GM19467 (cell line): ENCODE measurements at regions not wholly inside any gene's neighbourhood (a gene's known extent, or its start where the extent isn't known, plus 50 kb on each side); places are given as distances from the start of the nearest gene placed in this dataset.
"Not testable (repeated sequence)": the region's sequence is repeated elsewhere in the genome, so short reads cannot be mapped to it uniquely, and the experiment has no call there.

Experiments
- ATAC-seq: cut with Tn5 transposase; IDR thresholded peaks from one replicate; pipeline ENCODE4 v1.9.1; 2021; ENCODE audit warnings: mild to moderate bottlenecking, moderate library complexity; ENCODE audit not compliant: unreplicated experiment

DNA sequence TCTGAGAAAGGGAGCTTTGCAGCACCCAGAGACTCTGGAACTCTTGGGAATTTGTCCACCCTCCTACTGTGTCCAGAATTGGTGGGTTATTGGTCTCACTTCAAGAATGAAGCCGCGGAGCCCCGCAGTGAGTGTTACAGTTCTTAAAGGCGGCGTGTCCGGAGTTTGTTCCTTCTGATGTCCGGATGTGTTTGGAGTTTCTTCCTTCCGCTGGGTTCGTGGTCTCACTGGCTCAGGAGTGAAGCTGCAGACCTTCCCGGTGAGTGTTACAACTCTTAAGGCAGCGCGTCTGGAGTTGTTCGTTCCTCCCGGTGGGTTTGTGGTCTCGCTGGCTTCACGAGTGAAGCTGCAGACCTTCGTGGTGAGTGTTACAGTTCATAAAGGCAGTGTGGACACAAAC is 824.7 kb downstream of the LRRTM4 start:
- not testable (repeated sequence) for ATAC-seq

DNA sequence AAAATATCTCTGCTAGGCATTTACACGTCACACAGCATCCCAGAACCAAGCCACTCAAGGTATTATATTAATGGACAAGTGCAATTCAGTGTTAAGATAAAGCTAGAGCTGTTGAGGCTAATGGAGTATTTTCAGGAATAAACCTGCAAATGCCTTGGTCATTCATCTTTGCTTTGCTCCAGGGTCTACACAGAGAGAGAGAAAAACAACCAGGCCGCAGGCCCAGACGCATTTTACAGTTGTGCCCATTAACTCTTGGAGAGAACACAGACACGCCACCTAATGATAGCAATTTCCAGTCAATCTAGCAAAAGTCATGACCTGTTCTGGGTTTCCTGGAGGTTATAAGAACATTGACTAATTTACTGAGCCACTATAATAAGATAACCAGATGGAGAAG is 829.3 kb downstream of the LRRTM4 start:
- ATAC-seq = no peak

DNA sequence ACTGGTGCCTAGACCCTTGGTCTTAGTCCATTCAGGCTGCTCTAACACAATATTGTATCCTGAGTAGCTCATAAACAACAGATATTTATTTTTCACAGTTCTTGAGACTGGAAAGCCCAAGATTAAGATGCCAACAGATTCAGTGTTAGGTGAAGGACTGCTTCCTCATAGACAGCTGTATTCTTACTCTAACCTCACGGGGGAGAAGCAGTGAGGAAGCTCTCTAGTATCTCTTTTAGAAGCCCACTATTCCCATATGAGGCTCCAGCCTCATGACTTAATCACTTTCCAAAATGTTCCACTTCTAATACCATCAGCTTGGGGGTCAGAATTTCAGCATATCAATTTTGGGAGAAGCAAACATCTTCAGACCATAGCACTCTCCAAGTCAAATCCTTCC is 833.4 kb downstream of the LRRTM4 start:
- ATAC-seq = no peak

DNA sequence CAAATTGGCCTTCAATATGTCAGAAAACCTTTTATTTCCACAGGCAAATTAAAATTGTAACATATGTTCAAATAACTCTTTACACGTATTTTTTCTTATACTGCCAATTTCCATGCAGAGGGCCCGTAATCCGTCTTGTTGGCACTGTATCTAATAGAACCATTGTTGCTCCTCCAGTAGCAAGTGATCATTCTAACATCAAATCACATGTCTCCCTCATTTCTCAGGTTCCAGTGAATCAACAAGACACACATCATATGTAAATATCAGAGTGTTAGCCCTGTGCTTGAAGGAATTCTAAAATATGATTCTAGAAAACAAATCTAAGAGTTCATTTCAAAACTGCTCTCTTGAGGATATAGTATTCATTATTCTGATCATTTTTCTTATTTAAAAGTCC is 834.3 kb downstream of the LRRTM4 start:
- ATAC-seq = no peak

DNA sequence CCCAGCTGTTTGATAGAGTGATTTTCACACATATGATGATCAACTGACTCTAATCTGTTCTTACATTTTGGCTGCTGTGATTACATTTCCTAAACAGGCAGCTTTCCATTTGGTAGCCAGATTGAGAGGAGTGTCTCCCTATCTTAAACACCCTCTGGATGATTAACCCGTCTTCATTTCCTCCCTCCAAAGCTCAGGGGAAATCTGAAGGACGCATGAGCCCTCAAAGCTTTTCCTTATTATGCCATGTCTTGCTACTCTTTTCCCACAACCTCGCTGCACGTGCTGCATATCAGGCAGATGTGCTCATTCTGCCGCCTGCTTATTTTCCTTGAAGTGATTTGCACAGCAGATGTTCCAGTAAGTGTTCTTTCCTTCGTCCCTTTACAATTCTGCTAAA is 837.4 kb downstream of the LRRTM4 start:
- ATAC-seq = no peak

DNA sequence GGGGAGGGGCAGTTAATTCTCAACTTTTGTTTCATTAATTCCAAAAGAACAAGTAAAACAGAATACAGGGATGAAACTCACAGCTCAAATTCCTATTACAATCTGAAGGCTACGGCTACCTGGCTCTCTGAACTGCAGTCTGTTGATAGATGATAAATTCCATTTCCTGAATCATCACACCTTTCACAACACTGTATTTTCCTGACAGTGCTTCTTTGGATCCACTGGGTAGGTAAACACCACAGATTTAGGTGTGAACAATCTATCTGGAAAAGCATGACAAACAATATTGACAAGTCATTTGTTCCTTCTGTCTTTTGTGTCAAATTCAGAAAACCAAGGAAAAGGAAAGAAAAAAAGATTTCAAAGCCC is 843.2 kb downstream of the LRRTM4 start:
- ATAC-seq = no peak

DNA sequence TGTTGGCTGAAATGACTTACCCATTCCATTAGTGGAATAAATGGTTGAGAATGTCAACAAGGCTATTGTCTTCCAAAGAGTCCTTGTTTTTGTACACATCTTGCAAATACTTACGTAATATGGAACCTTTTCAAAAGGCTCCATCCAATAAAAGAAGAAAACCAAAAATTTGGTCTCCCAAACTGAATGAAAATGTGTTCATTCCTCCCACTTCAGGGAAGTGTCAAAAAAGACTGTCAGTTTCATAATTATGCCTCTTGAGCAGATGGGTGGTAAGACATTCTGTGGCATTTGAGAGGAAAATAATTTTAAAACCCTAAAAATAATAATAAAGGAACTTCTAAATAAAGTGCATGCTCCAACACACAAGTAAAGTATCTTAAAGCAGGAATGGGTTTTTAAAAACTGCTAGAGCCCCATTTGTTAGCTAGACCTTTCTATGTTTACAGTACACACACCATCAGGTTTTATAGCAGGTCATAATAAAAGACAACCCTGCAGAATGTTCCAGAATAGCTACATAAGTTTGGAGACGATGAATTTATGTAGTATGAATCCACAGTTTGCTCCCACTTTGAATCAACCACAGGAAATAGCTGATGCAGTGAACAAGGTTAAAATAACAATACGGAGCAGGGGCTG is 843.7 kb downstream of the LRRTM4 start:
- no peak for ATAC-seq

DNA sequence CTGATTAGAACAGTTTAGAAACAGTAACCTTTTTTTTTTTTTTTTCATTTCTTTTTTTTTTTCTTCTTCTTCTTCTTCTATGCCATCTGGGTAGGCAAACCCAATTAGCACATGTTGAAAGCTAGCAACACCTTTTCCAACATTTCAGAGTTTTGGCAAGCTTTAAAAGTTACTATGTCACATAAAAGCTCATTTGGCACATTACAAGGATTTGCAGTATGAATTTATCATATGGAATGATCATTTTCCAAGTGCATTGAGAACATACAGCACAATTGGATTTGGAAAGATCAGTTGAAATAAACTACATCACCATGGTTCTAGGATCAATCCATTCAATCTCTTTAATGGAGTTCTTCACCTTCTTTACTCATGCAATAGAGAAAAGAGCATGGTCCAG is 847.0 kb downstream of the LRRTM4 start:
- no peak for ATAC-seq

DNA sequence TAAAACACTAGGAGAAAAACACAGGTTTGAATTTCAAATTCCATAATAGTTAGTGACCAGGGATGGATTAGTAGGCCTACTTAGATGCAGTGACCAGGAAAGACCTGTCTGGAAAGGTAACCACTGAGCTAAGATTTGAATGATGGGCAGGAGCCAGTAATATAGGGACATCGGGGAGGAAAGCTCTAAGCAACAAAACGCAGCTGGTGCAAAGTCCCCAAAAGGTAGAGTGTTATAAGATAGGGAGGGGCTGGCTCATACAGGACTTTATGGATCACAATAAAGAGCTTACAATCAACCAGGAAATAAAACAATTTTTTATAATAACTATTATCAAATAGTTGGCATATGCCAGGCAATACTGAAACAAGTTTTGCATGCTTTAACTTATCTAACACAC is 849.4 kb downstream of the LRRTM4 start:
- no peak for ATAC-seq

DNA sequence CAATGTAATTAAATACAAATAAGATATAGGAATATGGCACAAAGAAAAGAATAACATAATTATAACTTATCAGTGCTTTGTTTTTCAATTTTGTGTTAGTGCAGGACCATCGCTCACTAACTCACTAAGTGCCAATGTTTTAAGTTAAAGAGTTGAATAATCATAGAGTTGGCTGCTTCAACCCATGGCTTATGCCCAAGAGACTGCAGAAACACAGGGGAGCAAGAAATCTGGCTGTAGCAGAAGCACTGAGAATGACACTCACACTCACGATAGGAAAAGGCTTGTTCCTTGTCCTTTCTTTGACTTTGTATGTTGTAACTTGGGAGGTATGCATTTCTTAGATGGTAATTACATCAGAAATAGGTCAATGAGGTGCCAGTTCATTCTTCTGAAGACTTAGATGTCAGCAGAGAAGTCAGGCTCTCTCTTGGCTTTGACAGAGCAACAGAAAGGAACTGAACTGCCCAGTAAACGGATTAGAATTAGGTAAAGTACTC is 852.2 kb downstream of the LRRTM4 start:
- ATAC-seq = no peak

DNA sequence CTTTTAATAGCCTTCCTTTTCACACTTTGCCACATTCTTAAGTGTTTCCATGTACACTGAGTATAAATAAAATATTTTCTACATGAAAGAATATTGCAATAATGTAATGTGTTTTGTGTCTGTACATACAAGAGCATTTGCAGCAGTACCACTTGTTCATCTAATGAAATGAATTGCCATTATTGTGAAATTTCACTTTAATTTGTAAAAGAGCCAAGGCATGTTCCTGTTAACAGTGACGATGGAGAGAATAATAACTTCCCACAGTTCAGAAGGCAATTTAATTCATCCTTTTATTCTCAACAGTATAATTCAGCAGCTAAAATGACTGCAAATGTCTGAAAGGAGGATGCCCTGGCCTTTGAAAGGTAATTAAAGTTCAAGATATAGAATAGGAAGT is 853.9 kb downstream of the LRRTM4 start:
- ATAC-seq = no peak

DNA sequence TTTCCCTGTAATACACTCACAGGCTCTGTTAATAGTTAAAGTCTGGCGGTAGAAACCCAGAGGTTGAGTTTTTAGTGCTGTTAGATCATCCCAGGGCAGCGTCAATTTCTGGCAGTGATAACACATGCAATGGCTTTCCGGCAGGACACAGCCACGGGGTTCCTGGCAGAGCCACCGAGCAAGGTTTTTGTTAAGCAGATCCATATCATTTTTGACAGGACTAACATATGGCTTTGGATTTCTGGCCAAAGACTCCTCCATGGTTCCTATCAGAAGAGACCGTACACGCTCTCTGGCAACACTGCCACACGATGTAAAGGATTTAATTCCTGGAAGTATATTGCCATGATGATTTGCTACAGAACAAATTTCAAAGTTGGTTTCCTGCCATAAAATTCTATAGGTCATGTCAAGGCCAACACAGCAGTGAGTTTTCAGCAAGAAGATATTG is 854.3 kb downstream of the LRRTM4 start:
- ATAC-seq = no peak

DNA sequence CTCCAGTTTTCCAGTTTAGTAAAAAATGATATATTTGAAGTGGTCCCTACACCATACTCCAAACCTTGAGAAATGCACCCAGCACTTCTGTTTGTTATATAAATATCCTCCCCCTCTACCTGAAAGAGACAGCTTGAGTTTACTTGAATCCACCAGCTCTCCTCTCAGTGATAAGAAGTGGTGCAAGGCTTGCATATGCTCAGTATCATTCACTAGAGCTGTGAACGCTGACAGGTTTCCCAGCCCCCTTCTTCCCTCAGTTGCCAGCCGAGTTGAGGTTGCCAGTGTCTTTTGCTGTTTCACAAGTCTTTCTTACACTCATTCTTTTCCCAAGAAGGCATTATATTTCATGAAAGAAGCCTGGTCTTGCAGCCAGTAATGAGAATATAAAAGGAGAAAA is 880.0 kb downstream of the LRRTM4 start:
- ATAC-seq = no peak

DNA sequence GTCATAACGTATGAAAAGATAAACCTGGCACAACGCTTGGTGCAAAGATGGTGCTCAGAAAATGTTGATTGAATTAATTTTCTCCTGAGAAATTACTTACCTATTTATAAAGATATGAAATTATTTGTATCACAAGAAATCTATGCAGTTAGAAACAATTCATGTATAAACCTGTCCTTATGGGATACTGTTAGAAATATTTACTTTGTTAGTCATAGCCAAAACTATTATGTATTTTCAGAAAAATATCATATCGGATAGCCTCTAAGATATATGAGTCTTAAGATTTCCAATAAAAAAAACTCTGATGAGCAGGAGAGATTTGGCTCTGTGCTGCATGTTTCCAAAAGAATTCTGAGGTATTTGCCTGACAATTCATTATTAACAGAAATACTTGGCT is 880.7 kb downstream of the LRRTM4 start:
- no peak for ATAC-seq

DNA sequence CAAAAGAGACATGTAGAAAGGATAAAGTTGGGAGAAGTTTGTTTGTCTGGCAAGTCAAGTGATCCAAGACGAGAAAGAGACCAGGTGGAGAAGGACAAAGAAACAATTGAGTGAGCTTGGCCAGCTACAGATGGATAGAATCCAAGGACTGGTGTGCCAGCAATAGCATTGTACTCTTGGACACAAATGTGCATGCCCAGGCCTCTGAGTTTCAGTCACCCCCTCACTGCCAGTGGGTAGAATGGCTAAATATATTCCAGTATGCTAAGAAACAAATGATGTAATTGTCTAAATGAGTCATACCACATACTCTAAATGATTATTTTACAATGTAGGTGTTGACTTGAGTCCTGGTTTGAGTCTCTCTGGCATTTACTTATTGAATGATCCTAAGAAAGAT is 881.3 kb downstream of the LRRTM4 start:
- ATAC-seq = no peak

DNA sequence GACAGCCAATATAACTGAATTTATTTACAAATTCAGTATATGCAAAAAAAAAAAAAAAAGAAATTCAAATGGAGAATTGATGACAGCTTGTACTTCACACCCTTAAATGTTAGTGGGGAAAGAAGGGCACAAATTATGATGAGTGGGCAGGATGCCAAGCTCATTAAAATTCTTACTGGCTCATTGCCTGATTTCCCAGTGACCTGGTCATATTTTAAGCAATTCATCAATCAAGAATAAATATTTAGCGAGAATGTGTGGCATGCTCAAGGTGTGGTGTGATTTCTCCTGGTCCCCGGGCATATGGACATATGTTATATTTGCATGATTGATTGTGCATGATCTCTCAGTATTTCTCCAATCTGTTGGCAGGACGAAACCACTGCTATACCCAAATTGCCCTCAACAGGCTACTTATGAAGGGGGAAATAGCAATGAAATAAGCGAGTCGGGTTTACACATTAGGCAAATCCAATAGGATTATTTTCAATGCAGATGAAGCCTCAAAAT is 883.0 kb downstream of the LRRTM4 start:
- ATAC-seq = no peak

DNA sequence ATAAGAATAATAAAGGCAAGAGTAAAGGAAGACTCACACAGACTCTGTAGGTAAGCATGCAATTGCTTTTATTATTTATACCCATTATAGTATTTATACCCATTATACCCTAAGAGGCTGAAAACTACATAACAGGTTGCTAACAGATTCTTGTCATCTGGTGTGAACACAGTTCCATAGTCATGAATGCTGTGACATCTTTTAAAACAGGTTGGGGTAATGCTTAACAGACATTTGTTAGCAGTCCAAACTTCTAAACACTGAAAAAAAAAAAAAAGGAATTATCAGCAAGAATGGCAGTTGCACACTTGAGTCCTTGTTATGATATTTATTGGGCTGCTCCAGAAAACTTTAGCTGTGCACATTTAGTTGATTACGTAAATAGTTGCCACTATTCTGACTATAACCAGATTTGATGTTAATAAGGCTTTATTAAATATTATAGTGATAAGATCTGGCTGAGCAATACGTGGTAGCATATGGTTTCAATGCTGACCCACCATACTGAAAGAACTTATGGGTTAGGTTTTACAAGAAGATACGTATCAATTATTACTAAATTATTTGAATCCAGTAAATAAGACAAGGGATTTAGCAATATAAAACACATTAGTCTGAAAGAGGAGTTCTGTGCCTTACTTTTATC is 888.8 kb downstream of the LRRTM4 start:
- no peak for ATAC-seq

DNA sequence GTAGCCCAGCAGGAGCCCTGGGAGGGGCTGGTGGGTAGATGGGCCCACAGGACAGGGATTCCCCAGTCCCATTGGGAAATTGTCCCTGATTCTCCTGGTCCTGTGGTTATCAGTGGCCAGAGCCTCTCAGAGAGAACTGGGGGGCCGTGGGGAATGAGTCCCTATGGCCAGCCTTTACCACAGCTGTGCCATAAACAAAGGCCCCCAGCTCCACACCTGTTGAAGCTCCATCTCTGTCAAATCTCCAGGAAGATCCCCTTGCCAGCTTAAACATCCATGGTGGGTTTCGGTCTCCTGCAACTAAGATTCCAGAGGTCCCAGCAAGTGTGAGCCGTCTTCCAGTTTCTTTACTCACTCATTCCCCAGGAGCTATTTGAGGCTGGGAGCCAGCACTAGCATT is 897.1 kb downstream of the LRRTM4 start:
- no peak for ATAC-seq

DNA sequence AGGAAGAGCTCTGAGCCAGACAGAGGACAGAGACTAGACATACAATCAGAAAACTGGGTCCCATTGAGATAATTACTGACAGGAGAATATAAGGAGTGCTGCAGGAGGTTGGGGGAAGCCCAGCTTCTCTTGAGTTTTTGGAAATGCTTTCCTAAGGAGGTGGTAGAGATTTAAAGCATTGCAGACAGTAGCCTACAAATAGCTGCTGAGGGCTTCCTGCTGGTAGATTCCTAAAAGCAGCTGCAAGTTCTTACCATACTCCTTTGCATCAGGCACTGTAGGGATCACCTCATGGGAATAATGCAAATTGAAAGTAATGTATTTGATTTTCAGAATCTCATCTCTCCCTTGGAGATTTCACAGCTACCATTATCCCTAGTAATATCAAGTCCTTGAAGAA is 902.6 kb upstream of the GCFC2 start:
- no peak for ATAC-seq

DNA sequence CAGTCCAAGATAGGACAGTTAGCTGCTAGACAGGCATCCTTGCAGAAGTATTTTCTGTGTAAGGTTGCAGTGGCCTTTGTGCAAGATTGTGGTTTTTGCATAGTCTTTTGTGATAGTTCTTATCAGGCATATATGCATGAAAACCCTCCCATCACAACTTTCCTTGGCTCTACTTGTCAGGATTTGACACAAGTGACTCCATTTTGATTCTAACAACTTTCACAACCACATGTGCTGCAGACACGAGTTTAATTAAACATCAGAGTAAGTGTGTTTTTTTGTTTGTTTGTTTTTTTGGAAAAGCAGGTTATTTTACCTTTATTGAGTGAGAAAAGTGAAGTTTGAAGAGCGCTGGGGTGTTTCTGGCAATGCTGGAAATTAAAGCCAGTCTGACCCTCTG is 902.0 kb upstream of the GCFC2 start:
- ATAC-seq = no peak

DNA sequence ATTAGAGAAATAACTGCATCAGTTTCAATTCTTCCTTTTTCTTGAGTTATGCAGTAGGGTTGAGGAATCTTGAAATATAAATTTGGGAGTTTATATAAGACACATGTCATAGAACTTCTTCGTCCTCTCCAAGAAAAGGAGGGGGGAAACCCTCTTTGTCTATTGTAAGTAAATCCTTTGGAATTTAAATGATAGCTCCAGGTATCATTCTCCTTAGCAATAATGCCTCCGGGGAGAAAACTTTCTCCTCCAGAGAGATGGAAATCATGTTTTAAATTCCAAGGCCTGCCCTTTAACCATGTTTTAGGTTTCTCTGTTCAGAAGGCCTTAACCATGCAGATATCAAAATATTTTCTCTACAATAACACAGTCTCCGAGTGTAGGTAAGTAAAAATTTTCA is 899.7 kb upstream of the GCFC2 start:
- ATAC-seq = no peak

DNA sequence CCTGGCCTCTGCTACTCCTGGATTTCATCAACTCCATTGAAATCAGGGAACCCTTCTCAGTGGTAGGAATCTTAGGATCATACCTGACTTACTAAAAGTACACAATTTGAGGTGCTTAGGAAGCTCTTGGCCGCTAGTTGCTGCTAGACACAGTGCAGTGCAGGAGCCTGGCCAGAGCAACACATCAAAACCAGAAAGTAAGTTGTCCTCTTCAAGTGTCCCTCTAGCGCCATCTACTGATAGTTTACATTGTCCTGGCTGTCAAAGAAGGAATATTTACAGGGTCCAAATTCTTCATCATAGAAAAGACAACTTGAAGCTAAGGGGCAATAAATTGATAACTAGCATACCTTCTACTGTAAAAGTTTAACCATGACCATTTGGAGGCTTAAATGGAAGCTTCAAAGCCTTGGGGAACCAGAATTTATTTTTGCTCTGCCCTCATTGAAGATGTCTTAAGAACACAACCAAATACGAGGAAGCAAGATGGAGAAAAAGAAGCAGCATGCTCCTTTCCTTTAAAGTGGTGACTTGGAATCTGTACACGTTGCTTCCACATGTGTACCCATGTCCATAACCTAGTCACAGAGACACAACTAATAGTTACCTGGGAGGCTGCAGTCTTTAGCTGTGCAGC is 889.1 kb upstream of the GCFC2 start:
- peak; percentile 96 for ATAC-seq
